Progenitor cell of endocrine pancreas (in vitro differentiated cells): ENCODE measurements at regions not wholly inside any gene's neighbourhood (a gene's known extent, or its start where the extent isn't known, plus 50 kb on each side); places are given as distances from the start of the nearest gene placed in this dataset.
"Not testable (repeated sequence)": the region's sequence is repeated elsewhere in the genome, so short reads cannot be mapped to it uniquely, and the experiment has no call there.

Experiments
- DNase-seq: peaks from one replicate; pipeline ENCODE4 v3.0.0; 2021; ENCODE audit warnings: low spot score; ENCODE audit not compliant: unreplicated experiment
- H3K27ac Mint-ChIP-seq: 2 replicates; pipeline ENCODE4 v1.8.0; 2021; ENCODE audit warnings: mild to moderate bottlenecking, moderate library complexity, mixed read lengths
- H3K27me3 Mint-ChIP-seq: 2 replicates; pipeline ENCODE4 v1.8.0; 2021; ENCODE audit warnings: mixed read lengths
- H3K36me3 Mint-ChIP-seq: 2 replicates; pipeline ENCODE4 v1.8.0; 2022; ENCODE audit warnings: mixed read lengths; ENCODE audit not compliant: insufficient read depth
- H3K4me1 Mint-ChIP-seq: 2 replicates; pipeline ENCODE4 v1.8.0; 2021; ENCODE audit warnings: low read depth, mixed read lengths
- H3K4me3 Mint-ChIP-seq: 2 replicates; pipeline ENCODE4 v1.8.0; 2021; ENCODE audit warnings: low read depth, mild to moderate bottlenecking, moderate library complexity, mixed read lengths
- H3K9me3 Mint-ChIP-seq: 2 replicates; pipeline ENCODE4 v1.8.0; 2021; ENCODE audit warnings: low read depth, mixed read lengths
- TF ChIP-seq, protein P1 (sequence below): fragments of 200-600 bp; sonication (generic); IDR thresholded peaks from one replicate; pipeline ENCODE4 v1.5.0; 2021; ENCODE audit warnings: antibody characterized with exemption, mild to moderate bottlenecking; ENCODE audit not compliant: unreplicated experiment

- Mint-ChIP-seq H3K4me1 (no peaks in the 10 kb centered on the region), H3K36me3 (no peaks in the 10 kb centered on the region), H3K4me3 (no peak overlapping the region), H3K27ac (no peak overlapping the region), H3K27me3 (peaks cover 30% of the 10 kb centered on the region), H3K9me3 (peaks cover 3% of the 10 kb centered on the region)
- TF ChIP-seq, protein P1, sequence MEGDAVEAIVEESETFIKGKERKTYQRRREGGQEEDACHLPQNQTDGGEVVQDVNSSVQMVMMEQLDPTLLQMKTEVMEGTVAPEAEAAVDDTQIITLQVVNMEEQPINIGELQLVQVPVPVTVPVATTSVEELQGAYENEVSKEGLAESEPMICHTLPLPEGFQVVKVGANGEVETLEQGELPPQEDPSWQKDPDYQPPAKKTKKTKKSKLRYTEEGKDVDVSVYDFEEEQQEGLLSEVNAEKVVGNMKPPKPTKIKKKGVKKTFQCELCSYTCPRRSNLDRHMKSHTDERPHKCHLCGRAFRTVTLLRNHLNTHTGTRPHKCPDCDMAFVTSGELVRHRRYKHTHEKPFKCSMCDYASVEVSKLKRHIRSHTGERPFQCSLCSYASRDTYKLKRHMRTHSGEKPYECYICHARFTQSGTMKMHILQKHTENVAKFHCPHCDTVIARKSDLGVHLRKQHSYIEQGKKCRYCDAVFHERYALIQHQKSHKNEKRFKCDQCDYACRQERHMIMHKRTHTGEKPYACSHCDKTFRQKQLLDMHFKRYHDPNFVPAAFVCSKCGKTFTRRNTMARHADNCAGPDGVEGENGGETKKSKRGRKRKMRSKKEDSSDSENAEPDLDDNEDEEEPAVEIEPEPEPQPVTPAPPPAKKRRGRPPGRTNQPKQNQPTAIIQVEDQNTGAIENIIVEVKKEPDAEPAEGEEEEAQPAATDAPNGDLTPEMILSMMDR: no peak
- no peak for DNase-seq
Observed at GRCh38 chr17:45667591-45668171, 116.4 kb upstream of the CRHR1 start.

DNA sequence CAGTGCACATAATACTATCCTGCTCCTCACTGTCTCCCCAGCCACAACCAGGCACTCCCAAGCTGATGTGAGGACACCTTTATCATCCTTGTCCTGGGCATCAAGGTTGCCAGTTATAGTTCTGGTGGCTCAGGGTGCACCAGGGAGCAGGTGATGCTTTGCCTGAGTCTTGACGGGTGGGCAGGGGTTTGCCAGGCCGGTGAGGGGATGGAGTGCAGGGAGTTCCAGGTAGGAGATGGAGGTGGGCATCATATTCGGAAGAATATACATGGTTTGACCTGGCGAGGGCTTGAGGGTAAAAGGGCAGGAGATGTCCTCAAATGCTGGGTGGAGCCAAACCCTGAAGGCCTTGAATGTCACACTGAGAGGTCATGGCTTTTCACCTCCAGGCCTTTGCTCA lies 115.8 kb upstream of the CRHR1 start:
- H3K4me1 Mint-ChIP-seq: no peaks in the 10 kb centered on the region
- H3K36me3 Mint-ChIP-seq: no peaks in the 10 kb centered on the region
- DNase-seq: no peak
- peaks cover 31% of the 10 kb centered on the region for H3K27me3 Mint-ChIP-seq
- H3K9me3 Mint-ChIP-seq: peaks cover 3% of the 10 kb centered on the region
- no peak overlapping the region for H3K4me3 Mint-ChIP-seq
- H3K27ac Mint-ChIP-seq: no peak overlapping the region
- TF ChIP-seq, protein P1: no peak

DNA sequence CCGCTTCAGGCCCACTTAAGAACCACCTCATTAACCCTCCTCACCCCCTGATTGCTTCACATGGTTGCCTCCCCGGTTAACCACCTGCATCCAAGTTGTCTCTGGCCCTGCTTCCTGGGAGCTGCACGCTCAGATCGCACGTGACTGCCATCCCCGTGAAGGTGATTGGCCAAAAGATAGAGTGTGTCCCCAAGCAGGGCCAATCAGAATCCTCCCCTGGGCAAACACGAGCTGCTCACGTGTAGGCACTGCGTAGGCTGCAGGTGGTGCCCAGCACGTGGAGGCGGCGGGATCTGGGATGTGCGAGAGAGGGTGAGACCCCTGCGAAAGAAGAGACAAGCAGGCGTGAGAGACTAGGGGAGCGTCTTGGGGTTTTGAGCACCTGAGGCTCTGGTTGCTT lies 111.8 kb upstream of the CRHR1 start:
- Mint-ChIP-seq H3K9me3 (peaks cover 3% of the 10 kb centered on the region), H3K27ac (no peak overlapping the region), H3K4me3 (no peak overlapping the region), H3K27me3 (peaks cover 32% of the 10 kb centered on the region), H3K36me3 (no peaks in the 10 kb centered on the region), H3K4me1 (no peaks in the 10 kb centered on the region)
- TF ChIP-seq, protein P1: no peak
- no peak for DNase-seq

DNA sequence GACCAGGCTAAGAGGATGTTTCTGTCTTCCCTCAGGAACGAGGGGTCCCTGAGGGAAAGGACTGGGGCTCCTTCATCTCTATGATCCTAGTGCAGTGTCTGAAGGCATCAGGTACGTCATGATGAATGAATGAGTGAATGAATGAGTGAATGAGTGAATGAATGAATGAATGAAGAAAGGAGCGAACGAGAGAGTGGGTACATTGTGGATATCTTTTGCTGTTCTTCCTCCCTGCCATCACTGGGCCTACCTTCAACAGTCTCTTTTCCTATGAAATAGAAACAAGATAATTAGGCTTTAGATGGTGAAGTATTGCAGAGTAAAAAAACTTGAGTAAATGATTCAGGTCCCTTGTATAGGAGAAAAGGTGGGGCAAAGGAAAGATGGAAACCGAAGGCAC lies 111.3 kb upstream of the CRHR1 start:
- Mint-ChIP-seq H3K27me3 (peaks cover 30% of the 10 kb centered on the region), H3K27ac (no peak overlapping the region), H3K9me3 (peaks cover 3% of the 10 kb centered on the region), H3K36me3 (no peaks in the 10 kb centered on the region), H3K4me1 (no peaks in the 10 kb centered on the region), H3K4me3 (no peak overlapping the region)
- no peak for DNase-seq
- TF ChIP-seq, protein P1: no peak

GRCh38 chr17:45673759-45674158 lies 110.4 kb upstream of the CRHR1 start:
- H3K4me1 Mint-ChIP-seq, H3K27ac Mint-ChIP-seq, DNase-seq, H3K36me3 Mint-ChIP-seq, H3K4me3 Mint-ChIP-seq, H3K9me3 Mint-ChIP-seq: not testable (repeated sequence)
- peaks cover 26% of the 10 kb centered on the region for H3K27me3 Mint-ChIP-seq

- no peaks in the 10 kb centered on the region for H3K36me3 Mint-ChIP-seq
- H3K4me3 Mint-ChIP-seq: no peak overlapping the region
- TF ChIP-seq, protein P1: no peak
- H3K27me3 Mint-ChIP-seq: peaks cover 19% of the 10 kb centered on the region
- no peak for DNase-seq
- peaks cover 3% of the 10 kb centered on the region for H3K9me3 Mint-ChIP-seq
- no peak overlapping the region for H3K27ac Mint-ChIP-seq
- H3K4me1 Mint-ChIP-seq: no peaks in the 10 kb centered on the region
Observed at GRCh38 chr17:45675012-45675411, 109.1 kb upstream of the CRHR1 start.
